HT1080 (cell line): ENCODE measurements at regions not wholly inside any gene's neighbourhood (a gene's known extent, or its start where the extent isn't known, plus 50 kb on each side); places are given as distances from the start of the nearest gene placed in this dataset.
"Not testable (repeated sequence)": the region's sequence is repeated elsewhere in the genome, so short reads cannot be mapped to it uniquely, and the experiment has no call there.

Experiments used
- DNase-seq: peaks from one replicate; pipeline ENCODE4 v3.0.0-alpha.2; 2015; ENCODE audit warnings: low read depth

DNA sequence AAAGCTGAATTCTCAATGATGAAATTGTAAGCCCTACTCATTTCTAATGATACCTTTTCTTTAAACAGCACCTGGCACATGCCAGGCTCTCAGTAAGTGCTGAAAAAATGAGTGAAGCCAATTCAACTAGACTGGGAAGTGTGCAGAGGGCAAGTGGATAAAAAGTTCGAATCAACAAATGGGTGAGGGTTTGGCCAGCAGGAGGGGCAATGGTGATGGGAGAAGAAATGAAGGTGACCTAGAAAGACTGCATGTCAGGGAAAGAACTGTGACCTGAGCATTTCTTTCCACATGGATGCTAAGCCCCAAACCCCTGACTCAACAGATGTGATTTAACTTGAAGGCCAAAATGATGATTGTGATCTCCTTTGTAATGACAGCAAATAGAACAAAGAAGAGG, 54.6 kb downstream of the DKK1 start:
- no peak for DNase-seq

DNA sequence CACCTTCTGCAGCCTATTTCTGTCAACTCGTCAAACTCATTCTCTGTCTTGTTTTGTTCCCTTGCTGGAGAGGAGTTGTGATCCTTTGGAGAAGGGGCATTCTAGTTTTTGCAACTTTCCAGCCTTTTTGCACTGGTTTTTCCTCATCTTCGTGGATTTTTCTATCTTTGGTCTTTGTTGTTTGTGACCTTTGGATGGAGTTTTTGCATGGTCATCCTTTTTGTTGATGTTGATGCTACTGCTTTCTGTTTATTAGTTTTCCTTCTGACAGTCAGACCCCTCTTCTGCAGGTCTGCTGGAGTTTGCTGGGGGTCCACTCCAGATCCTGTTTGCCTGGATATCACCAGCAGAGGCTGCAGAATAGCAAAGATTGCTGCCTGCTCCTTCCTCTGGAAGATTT, 60.1 kb downstream of the DKK1 start:
- not testable (repeated sequence) for DNase-seq

DNA sequence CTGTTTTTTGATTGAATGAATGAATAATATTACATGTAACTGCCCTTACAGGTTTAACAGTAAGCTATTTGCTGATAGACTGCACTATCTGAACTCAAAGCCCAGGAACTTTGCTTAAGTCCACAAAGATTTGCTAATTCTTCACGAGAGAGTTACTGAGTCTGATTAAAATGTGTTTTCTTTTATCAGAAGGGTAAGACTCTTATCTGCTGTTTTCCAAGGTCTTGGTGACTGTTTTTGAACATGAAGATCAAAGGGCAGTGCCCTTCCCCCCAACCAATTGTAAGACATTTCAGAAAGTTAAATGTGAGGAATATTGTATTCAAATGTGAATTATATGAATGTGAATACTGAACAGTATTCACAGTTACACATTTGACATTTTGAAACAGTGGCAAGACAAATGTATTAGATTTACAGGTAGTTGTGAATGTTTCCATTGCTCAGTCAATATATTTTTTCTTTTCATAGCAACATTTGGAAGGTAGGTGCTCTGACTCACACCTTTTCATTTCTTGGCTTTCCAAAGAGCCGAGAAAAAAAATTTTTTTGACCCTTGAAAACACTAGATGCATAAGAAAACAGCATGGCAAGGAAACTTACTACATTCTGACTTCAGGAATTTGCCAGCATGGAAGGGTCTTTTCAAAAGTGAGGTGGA, 62.7 kb downstream of the DKK1 start:
- no peak for DNase-seq

DNA sequence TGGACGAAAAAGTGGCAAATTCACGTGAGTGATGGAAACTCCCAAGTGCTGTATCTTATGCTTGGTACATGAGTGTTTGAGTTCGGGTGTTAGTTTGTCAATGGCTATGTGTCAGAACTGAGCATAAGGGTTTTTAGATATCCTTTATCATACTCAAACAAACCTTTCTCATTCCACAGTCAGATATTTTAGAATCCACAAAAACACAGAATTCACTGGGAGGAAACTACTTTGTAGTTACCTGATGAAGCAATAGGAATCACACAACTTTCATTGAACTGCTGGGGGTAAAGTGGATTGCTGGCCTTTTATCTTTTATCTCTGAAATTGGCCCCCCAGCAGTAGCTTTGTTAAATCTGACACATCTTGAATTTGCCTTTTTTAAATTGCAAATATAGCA, 64.0 kb downstream of the DKK1 start:
- DNase-seq, result no peak

DNA sequence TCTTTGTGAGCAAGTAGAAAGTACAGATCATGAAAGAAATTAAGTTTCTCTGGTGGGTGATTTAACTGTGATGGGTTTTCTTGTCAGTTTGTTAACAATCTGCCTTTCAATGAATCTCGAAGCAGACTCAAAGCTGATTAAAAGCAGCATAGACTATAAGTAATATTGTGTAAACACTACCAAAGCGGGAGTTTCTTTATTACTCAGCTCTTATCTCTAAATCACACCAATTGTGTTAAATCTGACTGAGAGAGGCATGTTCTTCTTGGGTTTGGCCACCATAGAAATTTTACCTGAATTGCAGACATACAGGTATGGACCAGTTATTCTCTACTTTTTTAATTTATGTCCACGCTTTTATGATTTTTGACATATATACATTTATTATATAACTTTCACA, 65.2 kb downstream of the DKK1 start:
- DNase-seq, result no peak

DNA sequence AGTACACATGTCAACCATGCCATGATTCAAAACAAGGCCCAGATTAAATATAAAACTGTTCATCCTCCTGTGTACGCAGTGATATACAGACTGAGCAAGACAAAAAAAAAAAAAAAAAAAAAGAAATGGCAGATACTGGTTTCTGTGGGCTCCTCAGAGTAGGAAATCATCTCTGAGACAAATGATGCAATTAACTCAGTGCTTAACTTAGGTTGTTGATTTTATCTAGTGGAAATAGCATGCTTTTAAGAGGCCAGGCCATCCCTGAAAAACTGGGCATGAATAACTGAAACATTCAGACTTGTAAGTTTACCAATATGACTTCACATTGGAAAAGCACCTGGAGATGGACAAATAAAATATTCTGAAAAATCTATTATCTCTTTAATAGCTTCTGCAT, 69.0 kb downstream of the DKK1 start:
- no peak for DNase-seq

DNA sequence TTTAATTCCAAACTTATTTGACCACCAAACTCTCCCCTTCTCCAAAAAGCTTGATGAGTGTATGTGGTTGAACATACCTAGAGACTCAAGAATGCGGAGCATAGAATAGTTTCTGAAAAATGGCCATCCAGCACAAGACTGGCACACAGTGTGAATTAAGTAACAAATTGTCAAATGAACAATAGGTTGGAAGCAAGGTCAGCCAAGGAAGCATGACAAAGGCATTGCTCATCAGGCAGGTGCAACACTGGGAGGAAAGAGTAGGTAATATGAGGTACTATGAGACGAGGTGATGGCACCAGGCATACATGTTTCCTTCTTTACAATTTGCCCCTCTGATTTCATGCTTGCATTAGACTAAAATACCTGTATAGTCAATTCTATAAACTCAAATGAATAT, 73.7 kb downstream of the DKK1 start:
- DNase-seq, result peak; percentile 43

DNA sequence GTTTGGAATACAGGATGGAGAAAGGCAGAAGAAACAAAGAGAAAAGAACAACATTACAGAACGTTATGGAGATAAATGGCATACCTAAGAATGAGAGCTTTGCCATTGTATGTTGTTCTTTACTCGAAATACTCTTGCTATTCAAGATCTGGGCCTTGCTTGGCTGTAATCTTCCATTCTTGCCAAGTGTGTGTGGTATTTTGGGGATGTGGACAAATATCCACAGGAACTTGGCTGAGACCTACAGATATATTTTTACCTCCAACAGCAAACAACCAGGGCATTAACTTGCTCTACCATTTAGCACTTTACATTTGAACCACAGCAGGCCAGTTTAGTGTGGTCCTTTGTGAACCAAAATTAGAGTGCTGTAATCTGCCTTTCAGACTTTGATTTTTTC, 76.3 kb downstream of the DKK1 start:
- no peak for DNase-seq

DNA sequence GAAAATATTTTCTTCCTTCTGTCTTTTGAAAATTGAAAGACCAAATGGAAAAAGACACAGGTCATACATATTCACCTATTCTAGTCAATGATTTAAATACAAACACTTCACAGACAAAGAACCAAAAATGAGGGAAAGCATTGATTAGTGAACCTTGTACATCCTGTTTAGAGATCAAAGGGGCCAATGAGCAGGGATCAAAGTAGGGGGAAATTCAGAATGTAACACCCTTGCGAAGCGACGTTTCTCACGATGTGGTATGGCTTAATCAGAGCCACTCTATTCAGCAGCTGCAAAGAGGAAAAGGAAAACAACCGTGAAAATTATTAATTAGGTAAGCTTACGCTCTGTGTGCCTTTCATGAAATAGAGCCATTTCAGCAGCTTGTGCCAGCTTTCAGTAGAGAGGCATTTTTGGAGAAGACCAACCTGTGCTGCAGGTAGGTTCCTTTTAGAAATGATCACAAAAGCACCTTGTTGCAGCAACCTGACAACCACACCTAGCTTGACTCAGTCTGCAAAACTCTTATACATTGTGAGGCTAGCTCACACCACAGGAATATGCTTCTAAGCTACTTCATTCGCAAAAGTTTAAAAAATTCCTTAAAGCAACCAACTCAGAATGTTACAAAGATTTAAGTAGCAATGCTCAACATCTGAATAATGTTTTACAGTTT, 78.0 kb downstream of the DKK1 start:
- DNase-seq, result no peak

DNA sequence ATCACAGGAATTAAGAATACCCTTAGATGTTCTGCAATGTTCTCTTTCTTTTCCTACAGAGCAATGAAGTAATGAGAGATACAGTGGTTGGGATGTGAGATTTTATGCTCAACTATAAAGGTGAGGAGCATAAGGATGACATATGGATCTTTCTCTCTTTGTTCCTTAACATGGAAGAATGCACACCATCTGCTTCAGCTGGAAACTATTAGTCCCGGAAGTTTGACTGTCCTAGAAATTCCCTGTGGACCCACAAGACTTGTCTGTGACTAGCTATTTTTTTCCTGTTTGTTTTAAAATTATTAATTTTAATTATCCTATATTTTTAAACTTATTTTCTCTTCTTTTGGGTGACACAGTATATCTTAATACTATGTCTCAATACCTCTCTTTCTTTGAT, 80.2 kb downstream of the DKK1 start:
- DNase-seq, result no peak

DNA sequence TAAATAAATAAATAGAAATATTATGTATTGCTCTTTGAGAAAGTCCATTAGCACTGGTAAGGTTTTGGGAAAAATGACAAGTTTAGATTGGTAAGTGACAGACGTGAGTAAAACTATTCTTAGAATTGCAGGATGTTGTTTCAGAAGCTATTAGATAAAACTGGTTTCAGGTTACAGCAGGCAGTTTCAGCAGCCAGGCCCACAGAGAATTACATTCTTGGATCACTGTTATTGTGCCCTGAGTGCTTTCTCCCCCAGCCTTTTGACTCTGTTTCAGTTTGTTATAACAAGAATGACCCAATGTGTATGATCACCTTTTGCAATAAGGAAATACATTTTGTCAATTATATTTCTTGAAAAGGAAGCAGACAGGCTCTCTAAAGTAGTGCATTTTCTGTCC, 86.5 kb downstream of the DKK1 start:
- peak; percentile 33 for DNase-seq

DNA sequence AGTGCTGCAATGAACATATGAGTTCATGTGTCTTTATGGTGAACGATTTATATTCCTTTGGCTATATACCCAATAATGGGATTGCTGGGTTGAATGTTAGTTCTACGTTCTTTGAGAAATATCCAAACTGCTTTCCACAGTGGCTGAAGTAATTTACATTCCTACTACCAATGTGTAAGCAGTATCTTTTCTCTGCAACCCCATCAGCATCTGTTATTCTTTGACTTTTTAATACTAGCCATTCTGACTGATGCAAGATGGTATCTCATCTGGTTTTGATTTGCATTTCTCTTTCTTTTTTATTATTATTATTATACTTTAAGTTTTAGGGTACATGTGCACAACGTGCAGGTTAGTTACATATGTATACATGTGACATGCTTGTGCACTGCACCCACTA, 89.7 kb downstream of the DKK1 start:
- DNase-seq, result not testable (repeated sequence)

DNA sequence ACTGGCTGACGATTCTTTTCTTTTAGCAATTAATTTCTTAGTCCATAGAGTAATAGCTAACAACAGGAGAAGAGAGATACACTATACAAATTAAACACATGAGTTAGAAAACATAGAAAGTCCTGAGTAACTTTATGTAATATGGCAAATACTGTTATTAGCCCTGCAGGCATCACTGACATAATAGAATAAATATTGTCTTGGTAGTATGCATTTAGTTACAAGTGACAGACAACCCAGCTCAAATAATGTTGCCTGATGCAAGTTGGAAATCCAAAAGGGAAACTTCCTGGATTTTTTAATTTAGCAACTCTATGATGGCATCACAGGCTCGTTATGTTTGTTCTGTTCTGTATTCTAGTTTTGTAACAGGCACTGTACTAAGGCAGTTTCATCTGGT, 95.1 kb downstream of the DKK1 start:
- no peak for DNase-seq

DNA sequence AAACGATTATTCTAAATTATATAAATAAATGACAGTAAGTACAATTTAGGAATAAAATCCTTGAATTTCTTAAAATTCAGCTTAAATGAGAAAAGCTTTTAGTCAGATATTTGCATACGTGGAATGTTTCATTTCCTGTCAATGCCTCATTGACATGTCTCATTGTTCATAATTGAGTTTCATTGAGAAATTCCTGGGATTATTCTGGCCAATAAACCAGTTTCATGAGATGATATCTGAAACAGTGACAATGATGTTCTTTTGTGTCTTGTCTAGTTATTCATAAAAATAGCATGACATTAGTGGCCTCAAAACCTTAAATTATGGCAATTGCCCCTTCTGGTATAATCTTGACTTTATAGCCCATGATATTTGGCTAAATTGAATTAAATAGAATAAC, 95.8 kb downstream of the DKK1 start:
- DNase-seq, result no peak

DNA sequence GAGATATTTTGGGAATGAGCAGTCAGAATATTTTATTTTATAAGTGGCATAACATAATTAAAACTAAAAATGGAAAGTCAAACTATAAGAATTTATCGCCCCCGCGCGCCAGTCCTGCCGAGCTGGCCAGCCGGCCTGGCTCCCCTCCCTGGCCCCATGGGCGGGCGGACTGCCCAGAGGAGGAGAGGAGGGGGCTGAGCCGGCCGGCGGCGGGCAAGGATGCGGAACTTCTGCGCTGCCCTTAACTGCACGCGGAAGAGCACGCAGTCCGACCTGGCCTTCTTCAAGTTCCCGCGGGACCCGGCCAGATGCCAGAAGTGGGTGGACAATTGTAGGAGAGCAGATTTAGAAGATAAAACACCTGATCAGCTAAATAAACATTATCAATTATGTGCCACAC, 96.8 kb downstream of the DKK1 start:
- DNase-seq, result no peak

DNA sequence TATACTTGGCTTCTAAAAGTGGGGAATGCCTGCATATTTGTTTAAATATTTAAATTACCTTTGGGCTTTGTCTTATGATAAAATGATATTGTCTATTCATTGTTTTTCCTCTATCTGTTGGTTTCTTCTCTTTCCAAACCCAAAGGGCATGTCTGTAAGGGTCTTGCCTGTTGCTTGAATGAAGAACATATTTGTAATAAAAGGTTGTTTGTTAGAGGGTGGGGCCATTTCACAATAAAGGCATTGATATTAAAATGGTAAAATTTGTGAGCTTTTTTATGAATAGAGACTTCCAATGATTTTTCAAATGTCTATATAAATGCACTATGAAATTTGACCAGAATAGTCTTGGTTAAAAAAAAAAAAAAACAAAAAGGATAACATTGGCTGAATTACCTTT, 105.2 kb downstream of the DKK1 start:
- DNase-seq, result no peak

DNA sequence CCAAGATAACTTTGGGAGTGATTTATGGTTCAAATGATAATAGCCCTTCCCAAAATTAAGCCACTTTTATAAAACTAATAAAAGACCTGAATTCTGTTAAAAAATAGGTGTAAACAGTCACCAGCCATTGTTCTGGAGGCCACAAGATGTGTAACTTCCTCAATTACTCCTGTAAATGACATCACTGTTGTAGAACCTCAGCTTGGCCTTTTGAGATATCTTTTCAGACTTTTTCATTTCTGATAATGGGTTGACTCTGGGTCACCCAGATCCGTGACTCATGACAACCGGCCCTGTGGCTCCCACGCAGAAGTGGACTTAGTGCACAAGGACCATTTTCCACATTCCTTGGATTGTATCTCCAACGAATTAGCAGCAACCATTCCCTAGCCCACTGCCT, 106.6 kb downstream of the DKK1 start:
- DNase-seq, result peak; percentile 16

DNA sequence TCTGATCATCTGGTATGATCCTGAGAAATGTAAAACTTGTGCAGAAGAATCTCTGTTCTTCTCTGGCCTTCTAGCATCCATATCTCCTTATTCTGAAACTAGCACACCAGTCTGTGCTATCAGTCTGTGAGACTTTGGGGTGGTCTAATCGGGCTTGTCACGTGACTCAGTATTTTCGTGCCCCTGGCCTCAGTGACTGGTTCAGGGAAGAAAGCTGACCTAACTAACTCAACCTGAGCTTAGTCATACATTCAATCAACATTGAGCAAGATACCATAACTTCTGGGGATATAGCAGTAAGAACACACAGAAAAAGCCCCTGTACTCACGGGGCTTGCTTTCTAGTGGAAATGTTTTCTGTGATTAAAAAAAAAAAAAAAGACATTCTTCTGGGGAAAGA, 109.3 kb downstream of the DKK1 start:
- DNase-seq, result no peak

DNA sequence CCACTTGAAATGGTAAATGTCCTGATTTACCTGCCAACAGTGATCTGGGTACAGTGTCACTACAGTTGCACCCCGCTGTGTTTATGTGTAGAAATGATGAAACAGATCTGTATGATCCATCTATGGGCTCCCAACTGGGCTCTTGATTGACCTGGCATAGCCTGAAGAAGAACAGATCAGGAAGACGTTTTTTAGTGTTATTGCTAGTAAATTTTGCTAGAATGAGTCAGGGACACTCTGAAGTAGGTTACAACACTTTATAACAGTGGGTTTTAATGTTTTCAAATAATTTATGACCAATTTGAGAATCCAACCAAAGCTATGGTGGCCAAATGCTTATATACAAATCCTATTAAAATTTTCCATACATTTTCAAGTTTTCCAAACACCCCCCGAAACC, 110.3 kb downstream of the DKK1 start:
- no peak for DNase-seq

DNA sequence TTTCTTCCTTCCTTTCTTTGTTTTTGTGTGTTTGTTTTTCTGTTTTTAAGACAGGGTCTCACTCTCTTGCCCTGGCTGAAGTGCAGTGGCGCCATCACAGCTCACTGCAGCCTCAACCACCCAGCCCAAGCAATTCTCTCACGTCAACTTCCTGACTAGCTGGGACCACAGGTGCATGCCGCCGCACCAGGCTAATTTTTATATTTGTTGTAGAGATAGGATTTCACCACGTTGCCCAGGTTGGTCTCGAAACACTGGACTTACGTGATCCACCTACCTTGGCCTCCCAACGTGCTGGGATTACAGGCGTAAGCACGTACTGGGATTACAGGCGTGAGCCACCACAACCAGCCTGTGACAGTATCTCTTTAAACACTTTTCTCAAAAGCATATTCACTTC, 120.7 kb downstream of the DKK1 start:
- DNase-seq, result no peak

DNA sequence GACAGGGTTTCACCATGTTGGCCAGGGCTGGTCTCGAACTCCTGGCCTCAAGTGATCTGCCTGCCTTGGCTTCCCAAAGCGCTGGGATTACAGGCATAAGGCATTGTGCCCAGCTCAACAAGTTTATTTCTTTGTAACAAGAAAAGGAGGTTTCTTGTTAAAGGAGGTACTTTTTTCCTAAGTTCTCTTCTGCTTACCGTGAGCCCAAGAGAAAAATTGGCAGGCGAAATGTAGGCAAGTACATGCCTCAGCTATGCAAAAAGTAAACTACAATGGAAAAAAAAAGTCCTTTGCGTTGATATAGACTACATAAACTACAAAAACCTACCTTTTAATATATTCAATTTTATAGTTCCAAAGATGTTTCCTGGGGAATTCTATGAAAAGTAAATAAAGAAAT, 122.6 kb downstream of the DKK1 start:
- DNase-seq, result no peak

DNA sequence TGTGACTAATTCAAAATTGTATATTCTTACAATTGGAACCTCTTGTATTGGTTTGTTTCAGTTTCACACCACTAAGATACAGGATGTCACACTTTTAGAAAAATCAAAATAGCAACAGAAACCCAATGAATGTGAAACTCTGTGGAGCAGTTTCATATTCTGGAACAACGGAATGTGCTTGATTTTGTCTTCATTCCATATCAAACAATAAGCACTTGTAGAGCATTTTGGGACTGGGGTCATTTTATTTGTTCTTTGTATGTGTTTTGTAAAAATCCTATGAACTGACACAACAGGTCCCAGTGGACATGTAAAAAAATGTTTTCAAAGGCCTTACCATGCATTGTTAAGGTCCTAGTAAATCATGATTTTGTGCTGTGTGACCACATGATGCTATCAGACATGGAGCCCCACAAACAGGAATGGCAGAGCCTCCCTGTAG, 123.1 kb downstream of the DKK1 start:
- DNase-seq, result no peak

DNA sequence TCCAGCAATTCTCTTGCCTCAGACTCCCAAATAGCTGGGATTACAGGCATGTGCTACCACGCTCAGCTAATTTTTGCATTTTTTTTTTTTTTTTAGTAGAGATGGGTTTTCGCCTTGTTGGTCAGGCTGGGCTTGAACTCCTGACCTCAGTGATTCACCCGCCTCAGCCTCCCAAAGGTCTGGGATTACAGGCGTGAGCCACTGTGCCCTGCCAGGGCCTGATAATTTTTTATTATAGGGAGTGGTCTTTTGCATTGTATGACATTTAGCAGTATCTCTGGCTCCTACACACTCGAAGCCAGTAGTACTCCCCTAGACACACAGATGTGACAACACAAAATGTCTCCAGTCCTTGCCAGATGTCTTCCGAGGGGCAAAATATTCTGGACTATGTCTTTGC, 124.0 kb downstream of the DKK1 start:
- DNase-seq, result no peak
